Lower leg skin (tissue), 3 donors: ENCODE measurements at regions not wholly inside any gene's neighbourhood (a gene's known extent, or its start where the extent isn't known, plus 50 kb on each side); places are given as distances from the start of the nearest gene placed in this dataset.

Experiments used
- POLR2A ChIP-seq, 2 donors: fragments of 450-650 bp; IDR thresholded peaks; one replicate each; pipeline ENCODE4 v1.6.1; 2016 to 2017; ENCODE audit warnings: antibody characterized with exemption in 2 of 2, mild to moderate bottlenecking in 1 of 2, moderate library complexity in 1 of 2
- TF ChIP-seq, protein P1 (sequence below), 3 donors: fragments of 450-650 bp; IDR thresholded peaks; one replicate each; pipeline ENCODE4 v1.5.1; 2016; ENCODE audit warnings: antibody characterized with exemption in 3 of 3, mild to moderate bottlenecking in 3 of 3, moderate library complexity in 2 of 3

DNA sequence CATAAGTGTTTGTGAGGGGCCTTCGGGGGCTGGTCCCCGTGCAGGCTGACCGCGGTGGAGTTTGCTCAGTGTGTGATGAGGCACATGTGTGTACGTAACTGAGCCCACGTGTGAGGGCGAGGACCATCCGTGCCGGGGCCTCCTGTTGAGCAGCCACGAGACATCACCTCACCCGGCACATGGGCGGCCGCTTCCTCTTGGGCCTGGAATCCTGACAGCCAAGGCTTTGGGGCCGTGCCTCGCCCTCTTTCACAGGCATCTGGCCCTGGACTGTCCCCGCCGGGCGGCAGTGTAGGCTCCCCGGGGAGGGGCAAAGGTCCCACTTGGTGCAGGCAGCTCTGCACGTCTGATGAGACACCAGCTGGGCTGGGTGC lies 202.3 kb downstream of the DLL1 start:
- no peak for TF ChIP-seq POLR2A (IDR thresholded peaks at IDR 0.05)
- TF ChIP-seq, protein P1, sequence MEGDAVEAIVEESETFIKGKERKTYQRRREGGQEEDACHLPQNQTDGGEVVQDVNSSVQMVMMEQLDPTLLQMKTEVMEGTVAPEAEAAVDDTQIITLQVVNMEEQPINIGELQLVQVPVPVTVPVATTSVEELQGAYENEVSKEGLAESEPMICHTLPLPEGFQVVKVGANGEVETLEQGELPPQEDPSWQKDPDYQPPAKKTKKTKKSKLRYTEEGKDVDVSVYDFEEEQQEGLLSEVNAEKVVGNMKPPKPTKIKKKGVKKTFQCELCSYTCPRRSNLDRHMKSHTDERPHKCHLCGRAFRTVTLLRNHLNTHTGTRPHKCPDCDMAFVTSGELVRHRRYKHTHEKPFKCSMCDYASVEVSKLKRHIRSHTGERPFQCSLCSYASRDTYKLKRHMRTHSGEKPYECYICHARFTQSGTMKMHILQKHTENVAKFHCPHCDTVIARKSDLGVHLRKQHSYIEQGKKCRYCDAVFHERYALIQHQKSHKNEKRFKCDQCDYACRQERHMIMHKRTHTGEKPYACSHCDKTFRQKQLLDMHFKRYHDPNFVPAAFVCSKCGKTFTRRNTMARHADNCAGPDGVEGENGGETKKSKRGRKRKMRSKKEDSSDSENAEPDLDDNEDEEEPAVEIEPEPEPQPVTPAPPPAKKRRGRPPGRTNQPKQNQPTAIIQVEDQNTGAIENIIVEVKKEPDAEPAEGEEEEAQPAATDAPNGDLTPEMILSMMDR (IDR thresholded peaks at IDR 0.05): no peak
